ENCODE measurements at regions not wholly inside any gene's neighbourhood (a gene's known extent, or its start where the extent isn't known, plus 50 kb on each side); places are given as distances from the start of the nearest gene placed in this dataset.

DNA sequence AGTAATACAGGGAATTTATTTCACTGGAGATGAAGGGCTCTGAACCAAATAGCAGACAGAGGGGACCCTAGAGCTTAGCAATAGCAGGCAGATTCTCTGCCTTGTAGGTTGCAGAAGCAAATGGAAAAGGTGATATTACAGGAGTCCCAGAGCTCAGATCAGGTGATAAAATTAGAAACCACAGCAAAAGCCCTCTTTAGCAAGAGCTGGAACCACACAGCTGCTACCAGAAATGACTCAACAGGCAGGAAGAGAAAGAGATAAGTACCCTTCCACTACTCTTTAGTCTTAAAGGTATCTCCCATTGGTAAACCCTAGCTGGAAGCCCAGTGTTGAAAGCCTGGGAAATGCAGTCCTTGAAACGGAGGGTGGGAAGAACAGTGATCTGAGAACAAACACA is 535.6 kb upstream of the GHITM start:
- TF ChIP-seq, protein P1, sequence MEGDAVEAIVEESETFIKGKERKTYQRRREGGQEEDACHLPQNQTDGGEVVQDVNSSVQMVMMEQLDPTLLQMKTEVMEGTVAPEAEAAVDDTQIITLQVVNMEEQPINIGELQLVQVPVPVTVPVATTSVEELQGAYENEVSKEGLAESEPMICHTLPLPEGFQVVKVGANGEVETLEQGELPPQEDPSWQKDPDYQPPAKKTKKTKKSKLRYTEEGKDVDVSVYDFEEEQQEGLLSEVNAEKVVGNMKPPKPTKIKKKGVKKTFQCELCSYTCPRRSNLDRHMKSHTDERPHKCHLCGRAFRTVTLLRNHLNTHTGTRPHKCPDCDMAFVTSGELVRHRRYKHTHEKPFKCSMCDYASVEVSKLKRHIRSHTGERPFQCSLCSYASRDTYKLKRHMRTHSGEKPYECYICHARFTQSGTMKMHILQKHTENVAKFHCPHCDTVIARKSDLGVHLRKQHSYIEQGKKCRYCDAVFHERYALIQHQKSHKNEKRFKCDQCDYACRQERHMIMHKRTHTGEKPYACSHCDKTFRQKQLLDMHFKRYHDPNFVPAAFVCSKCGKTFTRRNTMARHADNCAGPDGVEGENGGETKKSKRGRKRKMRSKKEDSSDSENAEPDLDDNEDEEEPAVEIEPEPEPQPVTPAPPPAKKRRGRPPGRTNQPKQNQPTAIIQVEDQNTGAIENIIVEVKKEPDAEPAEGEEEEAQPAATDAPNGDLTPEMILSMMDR (IDR thresholded peaks at IDR 0.05; ENCODE audit: low read length), result no peak
- no peak for TF ChIP-seq EZH2 (optimal IDR thresholded peaks at IDR 0.05; ENCODE audit: low read depth, low read length)
- TF ChIP-seq EZH2phosphoT487 (IDR thresholded peaks at IDR 0.05; ENCODE audit: low read length), result no peak

Data from MM.1S (cell line).